Astrocyte of the cerebellum (primary cell): ENCODE measurements at regions not wholly inside any gene's neighbourhood (a gene's known extent, or its start where the extent isn't known, plus 50 kb on each side); places are given as distances from the start of the nearest gene placed in this dataset.
A peak's percentile ranks its signal among the peaks of the same experiment; 100 is the strongest.
"Not testable (repeated sequence)": the region's sequence is repeated elsewhere in the genome, so short reads cannot be mapped to it uniquely, and the experiment has no call there.

Experiments
- DNase-seq: peaks from one replicate; pipeline ENCODE4 v3.0.0-alpha.2; 2011; ENCODE audit warnings: low read depth
- H3K4me3 ChIP-seq: 2 replicates; pipeline ENCODE4 v1.5.1; 2011; ENCODE audit warnings: mild to moderate bottlenecking, low read depth, low read length, moderate library complexity
- in situ Hi-C: cut with HindIII; loops from 2 replicates; pipeline ENCODE4 v1.10.0; 2017; ENCODE audit warnings: low sequenced_read_pairs
- TF ChIP-seq, protein P1 (sequence below): IDR thresholded peaks from 2 replicates; pipeline ENCODE4 v1.5.1; 2012; ENCODE audit warnings: low read length, low read depth, moderate library complexity, mild to moderate bottlenecking; ENCODE audit errors: missing control alignments

DNA sequence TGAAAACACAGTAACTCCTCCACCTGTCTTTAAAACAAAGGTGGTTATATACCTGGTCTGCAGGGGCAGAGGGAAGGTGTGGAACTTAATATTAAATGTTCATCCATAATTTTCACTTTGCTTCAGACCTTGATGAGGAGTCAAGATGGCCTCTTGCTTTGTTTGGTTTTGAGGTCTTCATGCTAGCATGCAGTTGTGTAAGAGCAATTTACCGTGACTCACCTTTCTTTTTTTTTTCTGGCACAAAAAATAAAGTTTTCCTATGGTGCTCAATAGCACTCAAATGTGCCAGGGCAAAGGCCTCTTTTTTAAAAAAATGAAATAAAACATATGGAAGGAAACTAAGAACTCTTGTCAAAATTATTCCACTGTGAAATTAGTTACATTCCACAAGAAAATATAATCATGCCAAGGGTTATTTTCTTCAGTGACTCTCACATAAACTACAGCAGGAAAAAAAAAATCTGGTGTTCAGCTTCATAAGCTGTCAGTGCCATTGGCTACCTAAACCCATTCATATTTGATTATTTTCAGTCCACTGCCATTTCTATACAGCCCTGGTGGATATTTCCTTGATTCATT lies 128.2 kb downstream of the SLC7A11 start:
- DNase-seq: peak; percentile 74
- H3K4me3 ChIP-seq: no peak overlapping the region
- in situ Hi-C loops: no loop called here
- TF ChIP-seq, protein P1, sequence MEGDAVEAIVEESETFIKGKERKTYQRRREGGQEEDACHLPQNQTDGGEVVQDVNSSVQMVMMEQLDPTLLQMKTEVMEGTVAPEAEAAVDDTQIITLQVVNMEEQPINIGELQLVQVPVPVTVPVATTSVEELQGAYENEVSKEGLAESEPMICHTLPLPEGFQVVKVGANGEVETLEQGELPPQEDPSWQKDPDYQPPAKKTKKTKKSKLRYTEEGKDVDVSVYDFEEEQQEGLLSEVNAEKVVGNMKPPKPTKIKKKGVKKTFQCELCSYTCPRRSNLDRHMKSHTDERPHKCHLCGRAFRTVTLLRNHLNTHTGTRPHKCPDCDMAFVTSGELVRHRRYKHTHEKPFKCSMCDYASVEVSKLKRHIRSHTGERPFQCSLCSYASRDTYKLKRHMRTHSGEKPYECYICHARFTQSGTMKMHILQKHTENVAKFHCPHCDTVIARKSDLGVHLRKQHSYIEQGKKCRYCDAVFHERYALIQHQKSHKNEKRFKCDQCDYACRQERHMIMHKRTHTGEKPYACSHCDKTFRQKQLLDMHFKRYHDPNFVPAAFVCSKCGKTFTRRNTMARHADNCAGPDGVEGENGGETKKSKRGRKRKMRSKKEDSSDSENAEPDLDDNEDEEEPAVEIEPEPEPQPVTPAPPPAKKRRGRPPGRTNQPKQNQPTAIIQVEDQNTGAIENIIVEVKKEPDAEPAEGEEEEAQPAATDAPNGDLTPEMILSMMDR: no peak

DNA sequence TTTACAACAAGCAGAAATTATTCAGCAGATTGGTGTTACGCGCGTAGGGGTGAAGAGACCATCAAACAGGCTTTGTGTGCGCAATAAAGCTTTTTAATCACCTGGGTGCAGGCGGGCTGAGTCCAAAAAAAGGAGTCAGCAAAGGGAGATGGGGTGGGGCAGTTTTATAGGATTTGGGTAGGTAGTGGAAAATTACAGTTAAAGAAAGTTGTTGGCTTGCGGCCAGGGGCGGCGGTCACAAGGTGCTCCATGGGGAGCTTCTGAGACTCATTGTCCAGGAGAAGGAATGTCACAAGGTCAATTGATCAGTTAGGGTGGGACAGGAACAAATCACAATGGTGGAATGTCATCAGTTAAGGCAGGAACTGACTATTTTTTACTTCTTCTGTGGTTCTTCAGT lies 129.3 kb downstream of the SLC7A11 start:
- in situ Hi-C loops, DNase-seq, H3K4me3 ChIP-seq: not testable (repeated sequence)

DNA sequence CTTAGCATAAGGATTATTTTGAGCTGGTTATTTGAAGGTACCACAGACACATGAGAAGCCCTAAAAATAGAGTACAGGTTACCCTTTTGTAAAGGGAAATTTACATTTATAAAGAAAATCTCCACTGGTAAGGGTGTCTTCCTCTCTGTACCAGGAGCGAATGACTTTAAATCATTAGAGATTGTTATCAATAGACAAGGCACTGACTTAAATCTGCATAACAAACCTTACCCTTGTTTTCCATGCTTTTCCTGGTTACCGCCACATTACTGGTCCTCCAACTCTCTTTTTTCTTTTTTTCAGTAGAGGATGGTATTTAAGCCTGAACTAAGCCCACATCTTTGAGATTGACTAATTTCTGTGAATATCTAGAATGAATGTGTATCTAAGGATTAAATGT lies 129.8 kb downstream of the SLC7A11 start:
- in situ Hi-C loops: no loop called here
- H3K4me3 ChIP-seq: no peak overlapping the region
- DNase-seq: no peak
- TF ChIP-seq, protein P1: no peak

DNA sequence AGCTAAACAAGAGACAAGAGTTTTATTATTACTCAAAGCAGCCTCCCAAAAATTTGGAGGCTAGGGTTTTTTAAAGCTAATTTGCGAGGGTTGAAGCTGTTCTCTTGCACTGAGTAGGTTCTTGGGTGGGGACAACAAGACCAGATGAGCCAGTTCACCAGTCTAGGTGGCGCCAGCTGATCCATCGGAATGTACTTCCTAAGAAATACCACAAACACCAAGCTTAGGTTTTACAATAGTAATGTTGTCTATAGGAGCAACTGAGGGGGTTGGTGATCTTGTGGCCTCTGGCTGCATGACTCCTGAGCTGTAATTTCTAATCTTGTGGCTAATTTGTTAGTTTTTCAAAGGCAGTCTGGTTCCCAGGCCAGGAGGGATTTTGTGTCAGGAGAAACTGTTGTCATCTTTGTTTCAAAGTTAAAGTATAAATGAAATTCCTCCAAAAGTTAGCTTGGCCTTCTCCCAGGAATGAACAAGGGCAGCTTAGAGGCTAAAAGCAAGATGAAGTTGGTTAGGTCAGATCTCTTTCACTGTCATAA lies 130.6 kb downstream of the SLC7A11 start:
- H3K4me3 ChIP-seq: no peak overlapping the region
- peak; percentile 8 for DNase-seq
- in situ Hi-C loops: no loop called here
- TF ChIP-seq, protein P1: peak; percentile 6

DNA sequence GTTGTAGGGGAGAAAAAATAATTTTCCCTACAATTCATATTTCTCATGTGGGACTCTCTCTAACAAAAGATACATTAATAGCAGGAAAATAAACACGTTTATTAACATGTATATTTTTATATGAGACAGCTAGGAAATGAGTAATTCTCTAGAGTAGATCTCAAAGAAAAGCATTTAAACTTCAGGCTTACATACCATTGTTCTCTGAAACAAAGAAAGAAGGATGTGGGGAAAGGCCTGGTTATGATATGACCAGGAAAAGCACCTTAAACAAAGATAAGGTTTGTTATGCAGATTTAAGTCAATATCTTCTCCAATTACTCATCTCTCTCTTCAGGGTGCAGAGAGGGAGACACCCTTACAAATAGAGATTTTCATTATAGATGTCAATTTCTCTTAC lies 131.3 kb downstream of the SLC7A11 start:
- DNase-seq: no peak
- in situ Hi-C loops: no loop called here
- H3K4me3 ChIP-seq: no peak overlapping the region
- TF ChIP-seq, protein P1: no peak

DNA sequence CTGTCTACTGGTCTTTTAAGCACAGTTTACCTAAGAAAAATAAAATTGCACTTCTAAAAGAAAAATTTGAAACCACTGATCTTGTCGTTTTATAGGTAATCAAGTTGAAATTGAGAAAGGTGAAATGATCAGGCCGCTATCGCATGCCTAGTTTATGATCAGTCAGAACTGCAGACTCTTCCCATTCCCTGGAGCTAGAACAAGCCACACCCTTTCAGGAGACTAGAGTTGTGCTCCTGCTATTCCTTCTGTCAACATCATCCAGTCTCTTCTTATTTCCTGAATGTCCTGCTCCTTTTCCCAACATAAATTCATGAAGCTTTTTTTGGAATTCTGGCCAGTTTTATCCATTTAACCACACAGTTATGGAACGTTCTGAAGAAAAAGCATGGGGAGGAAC lies 135.1 kb downstream of the SLC7A11 start:
- no peak for DNase-seq
- TF ChIP-seq, protein P1: no peak
- H3K4me3 ChIP-seq: no peak overlapping the region
- in situ Hi-C loops: no loop called here

DNA sequence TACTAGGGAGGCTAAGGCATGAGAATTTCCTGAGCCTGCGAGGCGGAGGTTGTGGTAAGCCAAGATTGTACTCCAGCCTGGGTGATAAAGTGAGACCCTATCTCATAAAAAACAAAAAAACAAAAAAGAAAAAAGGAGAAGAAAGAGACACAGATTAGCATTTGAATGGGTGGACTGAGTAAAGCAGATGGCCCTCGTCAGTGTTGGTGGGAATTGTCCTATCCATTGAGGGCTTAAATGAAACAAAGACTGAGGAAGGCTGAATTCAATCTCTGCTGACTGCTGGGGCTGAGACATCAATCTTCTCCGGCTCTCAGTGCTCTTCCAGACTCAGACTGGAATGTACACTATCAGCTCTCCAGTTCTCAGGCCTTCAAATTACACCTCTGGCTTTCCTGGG lies 136.8 kb downstream of the SLC7A11 start:
- DNase-seq: no peak
- H3K4me3 ChIP-seq: no peak overlapping the region
- TF ChIP-seq, protein P1: no peak
- in situ Hi-C loops: no loop called here
